PC-3 (cell line): ENCODE measurements at regions not wholly inside any gene's neighbourhood (a gene's known extent, or its start where the extent isn't known, plus 50 kb on each side); places are given as distances from the start of the nearest gene placed in this dataset.

Source experiments
- CTCF ChIP-seq: fragments of 300-600 bp; sonication (generic); conservative IDR thresholded peaks from 2 replicates; pipeline ENCODE4 v1.5.1; 2017; ENCODE audit warnings: antibody characterized with exemption, low read depth, mild to moderate bottlenecking, low read length
- EZH2 ChIP-seq: fragments of 300-600 bp; sonication (generic); IDR thresholded peaks from one replicate; pipeline ENCODE4 v1.6.1; 2017; ENCODE audit warnings: antibody characterized with exemption, mild to moderate bottlenecking, low read length; ENCODE audit not compliant: unreplicated experiment

- TF ChIP-seq CTCF (no peak), EZH2 (no peak)
These were observed 622.2 kb downstream of the DOK5 start for GRCh38 chr20:55097621-55098020.
